ENCODE measurements at regions not wholly inside any gene's neighbourhood (a gene's known extent, or its start where the extent isn't known, plus 50 kb on each side); places are given as distances from the start of the nearest gene placed in this dataset.
"Not testable (repeated sequence)": the region's sequence is repeated elsewhere in the genome, so short reads cannot be mapped to it uniquely, and the experiment has no call there.

- not testable (repeated sequence) for H3K9me2 ChIP-seq (replicated peaks; ENCODE audit: insufficient read depth, low read length); H3K9me3 ChIP-seq (ENCODE audit: low read length); H2AFZ ChIP-seq (ENCODE audit: low read length); H4K20me1 ChIP-seq (ENCODE audit: insufficient read depth, low read depth, low read length); H3K4me1 ChIP-seq (ENCODE audit: low read length); H3K9ac ChIP-seq (ENCODE audit: low read length); H3K4me2 ChIP-seq (ENCODE audit: low read depth, low read length, poor library complexity, severe bottlenecking); DNase-seq; H3K36me3 ChIP-seq (ENCODE audit: insufficient read depth, low read length); H3K27me3 ChIP-seq (ENCODE audit: low read length); H3K4me3 ChIP-seq (ENCODE audit: low read length); H3K79me2 ChIP-seq (ENCODE audit: low read length); H3K27ac ChIP-seq (ENCODE audit: low read length)
Measured at GRCh38 chr2:87237570-87238336, 216.1 kb upstream of the PLGLB1 start.

DNA sequence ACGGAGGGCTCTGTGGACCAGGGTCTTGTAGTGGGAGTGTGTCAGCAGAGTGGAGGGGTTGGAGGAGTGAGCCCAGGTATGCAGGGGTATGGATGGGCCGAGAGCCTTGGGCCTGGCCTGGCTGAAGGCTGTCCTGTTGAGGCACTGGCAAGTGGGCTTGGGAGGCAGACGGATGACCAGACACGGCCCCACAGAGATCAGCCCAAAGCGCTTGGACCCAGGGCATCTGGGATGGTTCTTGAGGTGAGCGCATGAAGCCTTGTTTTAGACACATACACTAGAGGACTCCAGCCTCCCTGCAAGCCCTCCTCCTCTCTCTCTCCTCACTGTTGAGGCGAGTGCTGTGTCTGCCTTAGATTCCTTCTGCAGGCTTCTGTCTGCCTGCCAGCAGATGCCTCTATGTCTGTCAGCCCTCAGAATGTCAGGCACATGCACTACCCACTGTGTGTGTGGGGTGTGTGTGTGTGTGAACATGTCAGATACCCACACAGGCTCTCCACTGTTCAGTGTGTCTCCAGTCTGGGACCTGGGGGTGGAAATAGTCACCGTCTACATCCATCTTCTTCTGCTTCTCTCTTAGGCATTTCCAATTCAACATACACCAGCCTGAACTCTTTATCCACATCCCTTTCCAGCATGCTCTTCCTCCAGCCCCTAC, 218.0 kb upstream of the PLGLB1 start:
- not testable (repeated sequence) for H3K9me2 ChIP-seq (replicated peaks; ENCODE audit: insufficient read depth, low read length); H3K36me3 ChIP-seq (ENCODE audit: insufficient read depth, low read length); H2AFZ ChIP-seq (ENCODE audit: low read length); H3K4me2 ChIP-seq (ENCODE audit: low read depth, low read length, poor library complexity, severe bottlenecking); H3K27me3 ChIP-seq (ENCODE audit: low read length); H3K4me3 ChIP-seq (ENCODE audit: low read length); H3K27ac ChIP-seq (ENCODE audit: low read length); H3K79me2 ChIP-seq (ENCODE audit: low read length); H3K9me3 ChIP-seq (ENCODE audit: low read length); H4K20me1 ChIP-seq (ENCODE audit: insufficient read depth, low read depth, low read length); H3K9ac ChIP-seq (ENCODE audit: low read length); H3K4me1 ChIP-seq (ENCODE audit: low read length)
- DNase-seq, result peak; percentile 48

DNA sequence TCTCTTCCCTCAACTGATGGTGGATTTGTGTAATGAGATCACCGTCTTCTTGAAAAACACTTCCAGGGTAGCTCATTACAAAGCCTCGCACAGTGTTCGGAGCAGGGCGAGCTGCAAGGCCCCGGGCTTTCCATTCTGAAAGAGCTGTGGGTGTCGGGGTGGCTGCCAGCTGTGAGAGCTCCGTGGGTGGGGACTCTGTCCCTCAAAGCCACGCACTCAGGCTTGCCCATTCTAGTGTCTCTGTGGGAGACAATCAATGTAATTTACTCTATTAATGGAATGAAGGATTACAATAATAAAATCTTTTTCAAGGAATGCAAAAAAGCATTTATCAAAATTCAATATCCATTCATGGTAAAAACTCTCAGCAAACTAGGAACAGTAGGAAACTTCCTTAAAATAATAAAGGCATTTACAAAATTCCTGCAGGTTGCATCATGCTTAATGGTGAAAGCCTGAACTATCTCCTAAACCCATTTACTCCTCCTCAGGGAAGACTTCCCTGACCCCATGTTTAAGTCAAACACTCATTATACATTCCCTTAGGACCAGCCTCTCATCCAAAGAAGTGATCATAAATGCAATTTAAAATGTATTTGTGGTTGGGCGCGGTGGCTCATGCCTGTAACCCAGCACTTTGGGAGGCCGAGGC, 224.5 kb upstream of the PLGLB1 start:
- not testable (repeated sequence) for H3K36me3 ChIP-seq (ENCODE audit: insufficient read depth, low read length); H3K9me2 ChIP-seq (replicated peaks; ENCODE audit: insufficient read depth, low read length); H3K27ac ChIP-seq (ENCODE audit: low read length); H3K9me3 ChIP-seq (ENCODE audit: low read length); H3K4me3 ChIP-seq (ENCODE audit: low read length); H3K9ac ChIP-seq (ENCODE audit: low read length); H3K4me1 ChIP-seq (ENCODE audit: low read length); DNase-seq; H3K27me3 ChIP-seq (ENCODE audit: low read length); H3K4me2 ChIP-seq (ENCODE audit: low read depth, low read length, poor library complexity, severe bottlenecking); H4K20me1 ChIP-seq (ENCODE audit: insufficient read depth, low read depth, low read length); H3K79me2 ChIP-seq (ENCODE audit: low read length); H2AFZ ChIP-seq (ENCODE audit: low read length)

GRCh38 chr2:87252046-87252445, 230.4 kb upstream of the PLGLB1 start:
- not testable (repeated sequence) for H3K27me3 ChIP-seq (ENCODE audit: low read length); DNase-seq; H3K36me3 ChIP-seq (ENCODE audit: insufficient read depth, low read length); H4K20me1 ChIP-seq (ENCODE audit: insufficient read depth, low read depth, low read length); H3K9ac ChIP-seq (ENCODE audit: low read length); H3K27ac ChIP-seq (ENCODE audit: low read length); H3K4me1 ChIP-seq (ENCODE audit: low read length); H3K4me3 ChIP-seq (ENCODE audit: low read length); H3K4me2 ChIP-seq (ENCODE audit: low read depth, low read length, poor library complexity, severe bottlenecking); H2AFZ ChIP-seq (ENCODE audit: low read length); H3K79me2 ChIP-seq (ENCODE audit: low read length); H3K9me2 ChIP-seq (replicated peaks; ENCODE audit: insufficient read depth, low read length); H3K9me3 ChIP-seq (ENCODE audit: low read length)

GRCh38 chr2:87254562-87254961, 232.9 kb upstream of the PLGLB1 start:
- H3K79me2 ChIP-seq (ENCODE audit: low read length); H3K9me2 ChIP-seq (replicated peaks; ENCODE audit: insufficient read depth, low read length); H3K27ac ChIP-seq (ENCODE audit: low read length); H2AFZ ChIP-seq (ENCODE audit: low read length); H3K27me3 ChIP-seq (ENCODE audit: low read length); H3K9ac ChIP-seq (ENCODE audit: low read length); H3K36me3 ChIP-seq (ENCODE audit: insufficient read depth, low read length); H4K20me1 ChIP-seq (ENCODE audit: insufficient read depth, low read depth, low read length); DNase-seq; H3K4me1 ChIP-seq (ENCODE audit: low read length); H3K4me3 ChIP-seq (ENCODE audit: low read length); H3K4me2 ChIP-seq (ENCODE audit: low read depth, low read length, poor library complexity, severe bottlenecking); H3K9me3 ChIP-seq (ENCODE audit: low read length): not testable (repeated sequence)

DNA sequence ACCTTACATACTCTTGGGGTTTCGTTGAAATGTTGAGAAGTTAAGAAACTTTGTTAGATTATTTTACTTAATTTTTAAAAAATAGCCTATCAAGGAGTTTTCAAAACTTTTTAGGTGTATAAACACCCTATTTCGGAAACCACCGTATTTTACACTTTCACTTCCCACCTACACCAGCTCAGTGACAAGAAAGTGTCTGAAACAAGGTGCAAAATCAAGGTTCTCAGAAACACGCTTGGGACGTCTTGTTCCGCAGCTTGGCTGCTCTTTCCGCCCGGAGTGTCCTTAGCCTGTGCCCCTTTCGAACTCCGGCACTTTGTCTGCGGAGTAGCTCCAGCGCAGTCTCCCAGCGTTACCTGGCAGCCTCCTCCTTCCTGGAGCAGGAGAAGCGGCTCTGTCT, 233.8 kb upstream of the PLGLB1 start:
- H4K20me1 ChIP-seq (ENCODE audit: insufficient read depth, low read depth, low read length); H3K9ac ChIP-seq (ENCODE audit: low read length); H3K79me2 ChIP-seq (ENCODE audit: low read length); H3K4me1 ChIP-seq (ENCODE audit: low read length); H3K9me2 ChIP-seq (replicated peaks; ENCODE audit: insufficient read depth, low read length); H3K4me3 ChIP-seq (ENCODE audit: low read length); H3K27ac ChIP-seq (ENCODE audit: low read length); H3K36me3 ChIP-seq (ENCODE audit: insufficient read depth, low read length); H3K4me2 ChIP-seq (ENCODE audit: low read depth, low read length, poor library complexity, severe bottlenecking); H2AFZ ChIP-seq (ENCODE audit: low read length); H3K9me3 ChIP-seq (ENCODE audit: low read length); H3K27me3 ChIP-seq (ENCODE audit: low read length); DNase-seq: not testable (repeated sequence)

GRCh38 chr2:87258887-87259286, 237.2 kb upstream of the PLGLB1 start:
- H3K4me3 ChIP-seq (ENCODE audit: low read length); H3K27ac ChIP-seq (ENCODE audit: low read length); H3K27me3 ChIP-seq (ENCODE audit: low read length); H2AFZ ChIP-seq (ENCODE audit: low read length); H3K9me3 ChIP-seq (ENCODE audit: low read length); H3K4me2 ChIP-seq (ENCODE audit: low read depth, low read length, poor library complexity, severe bottlenecking); H4K20me1 ChIP-seq (ENCODE audit: insufficient read depth, low read depth, low read length); H3K9ac ChIP-seq (ENCODE audit: low read length); DNase-seq; H3K36me3 ChIP-seq (ENCODE audit: insufficient read depth, low read length); H3K9me2 ChIP-seq (replicated peaks; ENCODE audit: insufficient read depth, low read length); H3K79me2 ChIP-seq (ENCODE audit: low read length); H3K4me1 ChIP-seq (ENCODE audit: low read length): not testable (repeated sequence)

DNA sequence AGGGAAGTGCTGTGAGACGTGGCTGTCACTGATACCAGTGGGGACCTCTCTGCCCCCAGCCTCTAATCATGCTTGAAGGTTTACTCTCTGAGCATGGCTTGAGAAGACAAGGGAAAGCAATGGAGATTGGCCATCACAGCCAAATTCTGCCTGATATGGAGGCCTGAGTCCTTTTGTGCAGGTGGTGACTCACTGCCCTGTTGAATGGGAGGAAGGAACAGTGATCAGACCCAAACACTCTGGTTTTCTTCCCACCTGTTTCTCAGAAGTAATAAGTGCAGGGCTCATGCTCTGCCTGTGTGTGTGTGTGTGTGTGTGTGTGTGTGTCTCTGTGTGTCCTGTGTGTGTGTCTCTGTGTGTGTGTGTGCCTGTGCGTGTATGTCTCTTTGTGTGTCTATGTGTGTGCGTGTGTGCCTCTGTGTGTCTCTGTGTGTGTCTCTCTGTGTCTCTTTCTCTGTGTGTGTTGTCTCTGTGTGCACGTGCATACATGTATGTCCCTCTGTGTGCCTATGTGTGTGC, 240.6 kb upstream of the PLGLB1 start:
- not testable (repeated sequence) for H3K4me2 ChIP-seq (ENCODE audit: low read depth, low read length, poor library complexity, severe bottlenecking); H2AFZ ChIP-seq (ENCODE audit: low read length); H3K9me3 ChIP-seq (ENCODE audit: low read length); H3K27ac ChIP-seq (ENCODE audit: low read length); H3K36me3 ChIP-seq (ENCODE audit: insufficient read depth, low read length); H3K4me3 ChIP-seq (ENCODE audit: low read length); H4K20me1 ChIP-seq (ENCODE audit: insufficient read depth, low read depth, low read length); H3K9me2 ChIP-seq (replicated peaks; ENCODE audit: insufficient read depth, low read length); H3K4me1 ChIP-seq (ENCODE audit: low read length); H3K9ac ChIP-seq (ENCODE audit: low read length); H3K27me3 ChIP-seq (ENCODE audit: low read length); H3K79me2 ChIP-seq (ENCODE audit: low read length)
- peak; percentile 16 for DNase-seq

All from Karpas-422 (cell line).